GM19023 (cell line): ENCODE measurements at regions not wholly inside any gene's neighbourhood (a gene's known extent, or its start where the extent isn't known, plus 50 kb on each side); places are given as distances from the start of the nearest gene placed in this dataset.

Experiments
- ATAC-seq: cut with Tn5 transposase; IDR thresholded peaks from one replicate; pipeline ENCODE4 v1.9.1; 2021; ENCODE audit warnings: mild to moderate bottlenecking, moderate library complexity; ENCODE audit not compliant: unreplicated experiment

DNA sequence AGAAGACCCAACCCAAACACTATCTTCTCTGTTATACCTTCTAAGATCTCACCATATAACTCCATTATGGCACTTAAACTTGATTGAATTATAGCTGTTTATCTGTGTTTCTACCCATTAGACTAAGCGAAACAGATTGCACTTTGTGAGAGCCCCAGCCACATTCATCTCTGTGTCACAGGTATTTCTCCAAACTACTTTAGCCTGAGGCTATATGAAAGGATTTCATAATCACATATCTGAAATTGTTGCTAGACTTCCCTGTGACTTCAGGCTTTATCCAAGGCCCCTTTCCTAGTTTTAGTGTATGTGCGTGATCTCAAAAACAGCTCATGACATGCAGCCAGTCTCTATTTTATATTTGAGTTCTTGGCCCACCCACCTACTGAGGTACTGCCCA, 745.0 kb upstream of the ACVR2A start:
- ATAC-seq = no peak

DNA sequence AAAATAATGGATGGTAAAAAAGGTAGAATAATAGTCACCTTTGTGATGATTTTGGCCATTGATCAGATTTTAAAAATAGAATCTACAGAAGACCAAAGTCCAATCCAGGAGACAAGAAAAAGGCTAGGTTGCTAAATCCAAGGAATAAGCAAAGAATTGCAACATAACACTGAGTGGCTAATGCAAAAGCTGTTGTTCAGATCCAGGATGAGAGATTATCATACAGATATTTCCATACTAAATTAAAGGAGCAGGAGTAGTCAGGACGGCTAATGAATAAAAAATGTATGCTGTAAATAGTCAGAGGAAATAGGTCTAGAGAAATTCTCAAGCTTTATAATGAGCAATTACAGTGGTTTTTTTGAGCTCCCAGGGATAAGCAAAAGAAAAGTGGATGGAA, 745.9 kb upstream of the ACVR2A start:
- no peak for ATAC-seq

DNA sequence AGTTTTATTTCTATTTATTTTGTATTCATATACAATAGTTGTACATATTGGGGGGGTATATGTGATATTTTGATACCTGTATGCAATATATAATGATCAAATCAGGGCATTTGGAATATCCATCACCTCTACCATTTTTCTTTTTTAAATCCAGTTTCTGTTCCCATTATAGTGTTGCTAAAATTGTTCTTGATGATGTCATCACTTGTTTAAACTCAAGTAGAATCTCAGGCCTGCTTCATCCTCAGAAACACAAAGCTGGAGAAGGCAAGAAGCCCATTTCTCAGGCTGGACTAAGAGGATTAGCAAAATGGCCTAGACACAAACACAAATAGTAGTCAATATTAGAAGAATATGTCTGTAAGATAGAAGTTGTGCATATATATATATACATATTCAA, 747.1 kb upstream of the ACVR2A start:
- ATAC-seq = no peak

DNA sequence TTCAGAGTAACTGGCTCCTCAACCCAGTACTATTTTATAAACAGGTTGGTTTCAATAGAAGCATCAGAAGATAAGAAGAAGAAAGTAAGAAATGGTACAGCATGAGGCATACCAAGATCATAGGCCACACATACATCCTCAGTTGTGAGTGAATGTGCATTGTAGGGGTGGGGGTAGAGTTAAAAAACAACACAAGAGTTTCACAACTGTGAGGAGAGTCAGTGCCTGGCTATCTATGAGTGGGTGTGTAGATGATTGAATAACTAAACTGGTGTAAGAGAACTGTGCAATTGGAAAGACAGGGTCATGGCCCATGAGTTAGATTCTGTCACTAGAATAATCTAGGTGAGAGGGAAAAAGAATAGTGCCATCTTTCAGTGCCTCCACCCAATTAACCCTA, 748.2 kb upstream of the ACVR2A start:
- no peak for ATAC-seq

DNA sequence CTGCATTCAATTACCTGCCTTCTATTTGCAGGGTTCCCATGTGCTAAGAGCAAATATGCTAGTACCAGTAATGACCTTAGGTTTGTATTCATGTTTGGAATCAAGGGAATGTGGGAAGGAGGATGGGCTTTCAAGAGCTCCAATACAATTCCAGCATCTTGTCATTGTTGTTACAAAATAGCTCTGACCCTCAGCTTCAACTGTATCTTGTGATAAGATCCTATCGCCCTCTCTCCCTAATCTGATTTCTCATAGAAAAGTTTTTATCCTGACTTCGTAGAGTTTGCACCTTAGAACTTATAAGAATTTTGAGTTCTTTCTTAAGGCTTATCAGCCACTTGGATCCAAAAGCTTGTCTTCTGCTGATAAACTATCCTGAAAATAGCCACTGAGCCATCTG, 749.5 kb upstream of the ACVR2A start:
- no peak for ATAC-seq

DNA sequence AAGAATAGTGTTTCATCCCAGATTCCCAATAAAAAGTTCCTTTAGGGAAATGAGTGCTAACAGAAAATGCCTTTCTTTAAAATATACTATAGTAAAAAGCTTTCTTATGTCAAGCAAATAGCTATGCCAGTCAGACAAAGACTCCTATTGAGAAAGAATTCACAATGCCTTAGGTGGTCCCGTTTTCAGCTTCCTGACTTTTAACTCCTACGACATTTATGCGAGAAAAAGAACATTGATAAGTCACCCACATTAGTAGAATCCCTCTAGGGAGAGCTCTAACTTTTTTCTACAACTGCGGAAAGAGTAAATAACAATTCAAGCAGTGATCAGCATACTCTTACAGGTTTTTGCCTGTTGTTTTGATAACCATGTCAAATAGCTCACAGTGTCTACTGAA, 750.8 kb upstream of the ACVR2A start:
- no peak for ATAC-seq

DNA sequence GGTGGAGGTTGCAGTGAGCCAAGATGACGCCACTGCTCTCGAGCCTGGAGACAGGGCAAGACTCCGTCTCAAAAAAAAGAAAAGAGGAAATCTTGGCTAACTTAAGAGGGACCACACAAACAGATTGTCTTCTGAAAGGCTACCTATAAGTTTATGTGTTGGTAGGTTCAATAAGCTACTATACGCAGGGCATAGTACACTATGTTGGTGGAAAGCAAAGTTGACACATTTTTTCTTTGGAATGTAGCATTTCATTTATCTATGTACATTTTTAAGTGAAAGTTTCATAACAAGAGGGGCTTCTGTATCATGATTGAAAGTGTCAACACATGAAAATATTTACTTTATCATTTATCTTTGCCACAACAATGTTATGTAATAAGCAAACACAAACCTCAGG, 752.6 kb upstream of the ACVR2A start:
- no peak for ATAC-seq

DNA sequence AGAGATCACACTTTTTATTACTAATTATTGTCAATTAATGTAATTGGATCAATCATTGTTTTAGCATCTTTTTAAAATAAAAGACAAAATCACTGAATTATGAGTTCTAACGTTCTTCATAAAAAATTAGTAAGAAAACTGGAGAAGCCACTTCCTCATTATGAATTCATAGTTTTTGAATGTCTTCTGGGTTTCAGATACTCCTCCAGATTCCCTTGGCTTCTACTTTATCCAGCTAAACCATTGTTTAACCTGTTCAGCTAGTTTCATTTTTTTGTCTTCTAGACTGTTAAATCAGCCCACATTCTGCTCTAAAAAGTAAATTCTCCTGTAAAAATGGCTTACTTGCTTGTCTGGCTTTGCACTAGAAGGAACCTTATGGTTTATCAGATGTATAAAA, 753.4 kb upstream of the ACVR2A start:
- ATAC-seq = no peak

DNA sequence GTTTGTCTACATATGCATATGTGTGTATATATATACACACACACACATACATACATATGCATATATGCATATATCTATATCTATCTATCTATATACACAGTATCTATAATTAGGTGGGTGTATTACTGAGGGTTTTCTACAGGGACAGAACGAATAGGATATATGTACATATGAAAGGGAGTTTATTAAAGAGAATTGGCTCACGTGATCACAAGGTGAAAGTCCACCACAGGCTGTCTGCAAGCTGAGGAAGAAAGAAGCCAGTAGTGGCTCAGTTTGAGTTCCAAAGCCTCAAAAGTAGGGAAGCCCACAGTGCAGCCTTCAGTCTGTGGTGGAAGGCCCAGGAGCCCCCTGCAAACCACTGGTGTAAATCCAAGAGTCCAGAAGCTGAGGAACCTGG, 756.0 kb upstream of the ACVR2A start:
- ATAC-seq = no peak

DNA sequence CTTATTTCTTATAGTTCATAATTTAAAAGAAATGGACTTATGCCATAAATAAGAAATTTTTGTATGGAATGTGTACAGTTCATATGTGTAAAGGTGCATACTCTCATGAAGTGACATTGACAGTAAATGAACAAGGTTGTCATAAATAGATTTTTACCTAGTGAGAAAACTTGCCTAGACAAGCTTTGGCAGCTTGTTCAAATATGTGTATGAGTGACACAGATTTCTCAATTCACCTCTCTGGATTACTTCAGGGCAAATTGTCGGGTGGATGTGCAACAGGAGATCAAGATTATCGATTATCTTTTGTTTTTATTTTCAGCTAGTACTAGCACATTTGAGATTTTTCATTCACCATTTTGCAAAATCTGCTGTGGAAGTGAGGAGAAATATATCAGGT, 758.1 kb upstream of the ACVR2A start:
- ATAC-seq = no peak

DNA sequence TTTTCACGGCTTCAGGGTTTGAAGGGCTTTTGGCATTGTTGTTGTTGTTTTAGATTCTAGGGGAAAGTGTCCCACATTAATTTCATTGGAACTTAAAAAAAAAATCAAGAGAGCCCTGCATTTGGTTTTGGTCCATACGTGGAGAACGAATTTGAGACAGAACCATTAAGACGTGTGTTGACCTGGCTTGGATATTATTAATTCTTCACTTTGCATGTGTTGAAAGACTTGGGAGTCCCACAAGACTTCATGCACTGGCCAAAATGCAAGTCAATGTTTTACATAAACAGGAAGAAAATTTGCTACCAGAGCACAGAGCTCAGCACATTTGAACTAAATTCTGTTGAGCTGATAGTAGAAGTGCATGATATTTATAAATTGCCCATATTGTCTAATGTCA, 761.2 kb upstream of the ACVR2A start:
- ATAC-seq = no peak

DNA sequence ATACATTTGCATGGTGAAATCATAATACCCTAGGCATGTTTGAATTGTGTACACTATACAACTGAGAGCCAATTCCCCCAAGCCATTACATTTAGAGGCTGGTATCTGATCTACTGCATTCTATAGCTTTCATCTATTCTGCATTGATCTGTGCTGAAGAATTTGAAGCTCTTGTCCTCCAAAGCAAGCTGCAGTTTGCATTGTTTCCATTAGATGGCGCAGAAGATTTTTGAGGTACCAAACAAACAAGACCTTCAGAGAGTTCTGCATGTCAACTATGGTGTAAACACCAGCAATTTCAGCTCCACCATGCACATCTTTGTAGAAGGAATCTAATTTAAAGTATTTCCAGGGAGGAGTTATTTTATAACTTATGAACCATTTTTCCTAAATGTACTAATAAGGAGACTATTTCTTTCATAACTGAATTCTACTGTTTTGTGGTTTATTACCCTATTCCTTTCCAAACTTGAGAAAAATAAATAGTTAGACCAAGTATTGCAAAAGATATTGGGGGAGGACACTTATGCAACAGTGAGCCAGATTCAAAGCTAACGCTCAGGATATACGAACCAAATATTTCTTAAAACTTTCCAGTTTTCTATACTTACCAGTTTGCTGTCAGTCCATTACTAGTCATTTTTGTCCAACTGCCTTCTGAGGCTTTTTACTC, 761.8 kb upstream of the ACVR2A start:
- peak; percentile 88 for ATAC-seq

DNA sequence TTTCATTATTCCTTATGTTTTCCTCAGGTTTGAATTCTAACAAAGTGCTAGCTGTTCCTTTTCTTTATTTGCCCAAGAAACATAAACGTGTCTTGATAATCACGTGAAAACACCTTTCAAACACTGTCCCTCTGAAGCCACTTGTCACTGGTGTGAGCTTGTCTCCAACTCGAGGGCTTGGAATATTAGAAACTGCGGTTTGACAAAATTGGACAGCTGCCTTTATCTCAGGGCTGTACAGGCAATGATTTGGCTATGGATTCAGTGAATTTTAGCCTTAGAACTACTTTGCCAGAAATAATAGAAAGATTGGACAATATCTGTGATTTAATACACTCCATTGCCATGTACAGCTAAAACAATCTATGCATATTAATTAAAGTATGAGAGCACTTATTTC, 763.0 kb upstream of the ACVR2A start:
- ATAC-seq = no peak

DNA sequence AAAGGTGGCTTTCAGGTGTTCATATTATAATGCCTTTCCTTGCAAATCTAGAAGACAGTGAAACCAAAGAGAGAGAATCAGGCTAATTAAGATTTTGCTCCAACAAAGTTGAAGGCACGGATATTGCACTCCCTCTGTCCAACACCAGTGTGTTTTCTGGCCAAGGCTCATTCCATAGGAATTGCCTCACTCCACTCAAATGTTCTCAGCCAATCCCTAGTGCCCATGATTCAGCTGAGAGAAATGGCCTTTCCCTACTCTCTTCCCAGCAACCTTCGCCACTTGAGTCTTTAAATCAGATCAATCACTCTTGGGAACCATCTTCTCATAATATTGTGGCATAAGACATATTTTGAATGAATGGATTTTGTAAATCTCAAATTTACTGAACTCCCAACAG, 768.2 kb upstream of the ACVR2A start:
- ATAC-seq = no peak

DNA sequence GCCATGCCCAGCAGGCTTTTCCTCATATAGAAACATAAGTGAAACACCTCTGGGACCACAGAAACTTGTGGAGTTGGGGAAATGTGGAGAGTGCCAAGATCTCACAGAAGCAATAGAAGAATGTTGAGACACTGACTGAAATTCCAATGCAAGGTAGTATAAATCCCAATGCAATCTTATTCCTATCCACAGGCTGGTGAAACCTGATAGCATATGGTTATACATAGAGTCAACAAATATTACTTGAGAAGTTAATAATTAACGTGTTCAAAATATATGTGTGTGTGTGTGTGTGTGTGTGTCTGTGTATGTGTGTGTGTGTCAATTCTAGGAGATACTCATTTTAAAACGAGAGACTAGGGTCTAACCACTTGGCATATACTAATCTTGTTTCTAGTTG, 776.8 kb upstream of the ACVR2A start:
- no peak for ATAC-seq

DNA sequence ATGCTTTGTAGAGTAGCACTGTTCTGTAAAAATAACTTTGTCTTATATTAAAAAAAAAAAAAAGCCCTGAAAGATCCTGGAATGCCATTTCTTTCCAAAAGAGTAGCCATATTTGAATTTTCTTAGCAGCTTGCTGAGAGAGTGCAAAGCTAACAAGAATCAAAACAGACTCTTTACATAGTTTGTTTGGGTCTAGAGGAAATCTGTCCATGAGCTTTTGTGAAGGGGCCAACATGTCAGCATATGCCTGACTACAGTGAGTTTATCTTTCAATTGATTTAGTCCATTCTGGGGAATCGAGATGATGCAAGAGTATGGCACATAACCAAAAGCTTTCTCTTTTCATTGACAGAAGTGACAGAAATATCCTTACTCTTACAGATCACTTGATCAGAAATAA, 777.7 kb upstream of the ACVR2A start:
- ATAC-seq = no peak

DNA sequence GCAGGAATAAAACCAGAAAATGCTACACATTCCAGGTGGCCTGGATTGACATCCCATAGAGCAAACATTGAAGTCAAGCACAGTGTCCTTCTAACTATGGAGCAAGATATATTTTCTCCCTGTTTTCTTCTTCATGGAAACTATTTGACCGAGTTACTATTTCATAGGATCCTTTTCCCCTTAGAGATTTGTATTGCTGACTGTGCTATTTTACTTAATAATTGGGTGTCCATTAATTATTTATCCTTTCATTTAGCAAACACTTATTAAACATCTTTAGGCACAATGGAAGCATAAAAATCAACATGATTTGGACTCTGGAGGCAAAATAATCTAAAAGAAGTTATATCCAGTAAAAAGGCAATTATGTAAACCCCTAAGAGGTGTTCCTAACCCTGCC, 782.8 kb upstream of the ACVR2A start:
- no peak for ATAC-seq

DNA sequence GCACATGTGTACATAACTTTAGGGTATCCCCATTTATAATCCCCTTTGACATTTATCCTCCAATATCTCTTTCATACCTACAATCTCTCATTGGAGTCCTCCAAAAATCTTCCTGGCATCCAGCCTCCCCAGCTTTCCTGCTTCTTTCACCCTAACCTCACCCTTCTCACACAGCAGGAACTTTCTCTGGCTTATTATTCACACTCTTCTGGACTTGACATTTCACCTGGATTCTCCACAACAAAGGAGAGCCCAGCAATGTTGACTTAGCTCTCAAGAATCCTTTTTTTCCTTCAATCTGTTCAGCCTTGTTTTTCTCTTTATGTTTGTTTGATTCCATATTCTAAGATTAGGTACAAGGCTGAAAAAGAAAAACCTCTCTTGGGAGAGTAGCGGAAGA, 783.6 kb upstream of the ACVR2A start:
- ATAC-seq = no peak

DNA sequence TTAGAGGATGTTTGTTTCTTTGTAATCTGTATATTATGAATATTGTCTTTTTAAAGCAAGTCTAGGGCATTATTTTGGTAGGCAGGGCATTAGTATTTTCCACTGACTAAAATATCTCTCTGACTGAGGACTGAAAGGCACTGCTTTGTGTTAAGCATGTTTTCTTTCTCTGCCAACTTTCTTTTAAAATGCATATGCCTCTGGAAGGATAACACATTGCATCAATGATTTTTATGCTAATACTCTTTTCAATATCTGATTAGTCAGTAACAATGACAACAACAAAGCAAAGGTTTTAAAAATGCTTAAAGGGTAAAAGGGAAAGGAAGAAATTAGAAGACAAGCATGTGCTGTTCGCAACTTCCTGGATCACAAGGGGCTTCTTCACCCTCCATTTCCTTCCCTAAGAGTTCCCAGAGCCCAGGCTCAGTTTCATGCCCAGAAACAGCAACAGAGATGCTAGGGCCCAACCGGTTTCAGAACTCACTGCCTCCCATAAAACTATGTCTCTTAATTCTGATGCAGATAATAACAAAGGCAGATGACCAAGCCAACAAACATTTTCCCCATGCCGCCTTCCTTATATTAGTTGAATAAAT, 786.8 kb upstream of the ACVR2A start:
- ATAC-seq = no peak

DNA sequence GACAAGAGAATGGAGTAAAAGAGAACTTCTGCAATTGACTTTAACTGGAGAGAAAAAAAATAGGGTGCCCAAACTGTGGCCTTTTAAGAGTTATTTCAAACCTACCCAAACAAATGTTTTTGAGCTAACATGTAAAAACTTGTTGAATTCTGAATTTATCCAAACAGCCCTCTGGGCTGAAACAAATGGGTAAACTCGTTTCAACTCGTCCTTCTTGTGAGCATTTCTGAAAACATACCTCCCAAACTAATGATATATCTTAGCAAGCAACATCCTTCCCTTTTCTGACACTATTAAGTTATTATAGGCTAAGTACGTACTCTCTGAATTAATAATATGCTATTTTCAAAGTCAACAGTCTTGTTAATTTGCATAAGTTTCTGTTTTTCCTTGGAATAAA, 793.0 kb upstream of the ACVR2A start:
- no peak for ATAC-seq

DNA sequence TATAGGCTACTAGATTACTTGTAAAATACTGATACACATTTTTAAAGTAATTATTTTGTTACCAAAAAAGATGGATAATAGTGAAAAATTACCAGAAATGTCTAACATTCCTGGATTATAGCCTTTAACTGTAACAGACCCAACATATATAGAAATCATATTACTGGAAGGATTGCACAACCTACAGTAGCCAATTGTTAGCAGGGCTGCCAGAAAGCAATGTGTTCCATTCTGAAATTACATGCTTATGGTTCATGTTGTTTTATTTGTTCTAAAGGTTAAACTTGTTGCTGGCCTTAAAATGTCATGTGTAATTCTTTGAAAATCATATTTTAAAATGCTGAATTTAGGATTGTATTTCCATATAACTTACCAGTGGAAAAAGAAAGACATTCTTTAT, 793.6 kb upstream of the ACVR2A start:
- ATAC-seq = no peak

DNA sequence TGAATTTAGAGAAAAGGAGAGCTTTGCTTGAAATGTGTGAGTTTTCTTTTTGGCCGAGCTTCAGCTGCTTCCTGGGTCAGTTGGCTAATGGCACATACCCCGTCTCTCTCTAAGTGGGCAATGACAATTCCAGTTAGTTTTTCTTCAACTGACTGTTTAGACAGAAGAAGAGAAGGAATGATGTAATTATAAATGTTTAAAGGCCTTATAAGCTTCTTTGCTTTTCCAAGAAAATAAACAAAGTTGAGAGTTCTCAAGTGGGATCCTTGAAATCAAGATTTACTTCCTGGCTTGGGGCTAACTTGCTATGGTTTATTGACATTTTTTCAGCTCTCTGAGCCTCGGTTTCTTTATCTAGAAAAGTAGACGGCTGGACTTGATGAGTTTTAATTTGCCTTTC, 794.9 kb upstream of the ACVR2A start:
- no peak for ATAC-seq

DNA sequence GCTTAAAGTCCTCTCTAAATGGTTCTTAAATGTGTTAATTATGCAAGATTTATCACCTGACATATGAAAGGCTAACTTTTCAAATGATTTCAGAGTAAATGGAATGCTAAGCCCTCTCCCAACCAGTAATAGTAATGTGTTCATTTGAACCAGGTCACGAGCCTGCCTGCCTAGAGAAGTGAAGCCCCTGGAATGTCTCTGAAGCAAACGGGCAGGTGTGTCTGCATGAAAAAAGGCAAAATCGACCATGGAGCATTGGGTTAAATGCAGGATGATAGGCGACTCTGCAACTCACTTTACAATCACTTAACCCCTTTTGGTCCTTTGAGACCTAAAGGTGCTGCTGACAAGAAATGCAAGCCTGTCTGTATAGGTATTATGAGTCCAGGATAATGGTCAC, 798.4 kb upstream of the ACVR2A start:
- no peak for ATAC-seq
